ENCODE measurements at regions not wholly inside any gene's neighbourhood (a gene's known extent, or its start where the extent isn't known, plus 50 kb on each side); places are given as distances from the start of the nearest gene placed in this dataset.

DNA sequence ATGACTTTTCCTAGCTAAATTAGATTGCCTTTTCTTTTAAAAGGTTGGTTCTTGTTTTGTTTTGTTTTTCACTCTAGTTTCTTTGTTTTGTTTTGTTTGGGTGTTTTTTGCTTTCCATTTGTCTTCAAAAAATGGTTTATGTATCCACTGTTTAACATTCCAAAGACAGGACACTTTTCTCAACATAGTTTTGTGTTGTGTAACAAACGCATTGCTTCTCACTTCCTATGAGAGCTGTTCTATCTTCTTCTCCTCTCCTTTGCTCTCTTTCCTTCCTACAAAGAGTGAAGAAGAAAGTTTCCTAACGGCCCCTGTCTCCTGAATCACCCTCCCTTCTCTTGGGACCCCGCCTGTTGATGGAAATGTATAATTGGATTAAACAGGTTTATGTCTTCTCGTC is 539.7 kb downstream of the ACTL7B start:
- in situ Hi-C loops (cut with MboI; ENCODE audit: low sequenced_read_pairs) = no loop called here

DNA sequence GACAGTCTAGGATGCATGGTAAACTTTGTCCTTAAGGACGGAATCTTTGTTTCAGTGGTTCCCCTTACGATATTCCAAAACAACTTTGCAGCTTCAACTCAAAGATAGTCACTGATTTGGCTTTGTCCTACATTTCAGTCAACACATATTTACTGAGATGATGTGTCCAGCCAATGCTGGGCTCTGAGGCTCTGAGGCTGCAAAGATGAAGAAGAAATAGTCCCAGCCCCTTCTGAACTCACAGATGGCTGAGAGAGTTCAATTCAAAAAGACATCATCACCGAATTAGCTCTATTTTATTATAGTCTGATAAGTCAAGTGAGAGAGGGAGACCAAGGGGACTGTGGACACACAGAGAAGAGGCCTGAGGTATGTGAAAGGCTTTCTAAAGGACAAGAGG is 544.0 kb downstream of the ACTL7B start:
- in situ Hi-C loops (cut with MboI; ENCODE audit: low sequenced_read_pairs) = no loop called here

DNA sequence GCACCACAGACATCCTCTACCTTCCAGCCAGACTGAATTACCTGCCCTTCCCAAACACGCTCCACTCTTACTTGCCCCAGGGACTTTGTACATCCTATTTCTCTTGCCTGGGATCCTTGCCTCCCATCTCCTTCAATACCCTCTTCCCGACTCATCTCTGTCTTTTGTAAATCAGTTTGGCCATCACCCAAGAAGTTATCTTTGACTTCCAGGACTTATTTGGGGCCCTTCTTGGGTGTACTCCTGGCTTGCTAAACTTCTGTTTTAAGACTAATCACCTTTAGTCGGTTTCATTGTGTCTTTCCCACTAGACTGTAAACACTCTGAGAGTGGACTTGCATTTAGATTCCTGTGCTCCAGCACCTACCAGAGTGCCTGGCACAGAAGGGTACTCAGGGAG is 545.6 kb downstream of the ACTL7B start:
- in situ Hi-C loops (cut with MboI; ENCODE audit: low sequenced_read_pairs) = no loop called here

DNA sequence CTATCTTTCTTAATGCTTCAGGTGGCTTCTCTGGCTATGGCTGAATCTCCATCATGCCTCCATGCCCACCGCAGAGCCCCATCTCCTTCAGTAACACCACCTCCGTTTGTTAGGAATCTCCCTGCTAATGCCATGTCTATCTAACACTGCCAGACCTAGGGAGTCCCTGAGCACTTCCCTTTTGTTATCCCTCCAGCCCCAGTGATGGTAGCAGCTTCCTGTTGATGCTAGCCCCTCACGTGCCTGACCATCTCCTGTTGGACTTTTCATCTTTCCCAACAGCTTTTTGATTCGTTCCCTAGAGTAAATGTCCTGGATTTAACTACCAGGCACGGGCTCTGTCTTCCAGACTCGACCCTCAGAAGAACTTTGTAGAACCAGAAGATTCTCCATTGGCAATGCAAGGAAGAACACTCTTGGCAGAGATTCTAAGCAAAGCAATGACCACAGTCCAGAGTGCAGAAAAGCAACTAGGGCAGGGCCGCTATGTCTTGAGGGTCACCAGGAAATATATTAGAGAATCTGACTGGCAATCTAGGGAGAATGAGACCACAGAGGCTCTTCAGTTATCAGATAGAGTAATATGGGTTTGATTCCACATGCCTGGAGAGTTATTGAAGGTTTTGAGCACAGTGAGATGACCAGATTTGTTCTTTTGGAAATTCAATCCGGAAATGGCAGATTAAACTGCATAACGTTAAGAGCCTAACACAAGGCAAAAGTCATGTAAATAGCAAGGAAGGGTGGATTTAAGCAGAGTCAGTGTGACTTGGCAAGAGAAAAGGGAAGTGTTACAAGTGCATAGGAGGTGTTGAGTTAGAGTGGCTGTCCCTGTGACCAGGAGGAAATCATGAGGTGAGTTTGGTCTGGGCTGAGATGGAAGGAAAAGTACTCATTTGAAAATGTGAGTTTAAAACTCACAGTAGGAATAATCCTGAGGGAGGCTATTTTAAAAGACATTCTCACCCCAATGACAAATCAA is 555.2 kb downstream of the ACTL7B start:
- in situ Hi-C loops (cut with MboI; ENCODE audit: low sequenced_read_pairs) = no loop called here

DNA sequence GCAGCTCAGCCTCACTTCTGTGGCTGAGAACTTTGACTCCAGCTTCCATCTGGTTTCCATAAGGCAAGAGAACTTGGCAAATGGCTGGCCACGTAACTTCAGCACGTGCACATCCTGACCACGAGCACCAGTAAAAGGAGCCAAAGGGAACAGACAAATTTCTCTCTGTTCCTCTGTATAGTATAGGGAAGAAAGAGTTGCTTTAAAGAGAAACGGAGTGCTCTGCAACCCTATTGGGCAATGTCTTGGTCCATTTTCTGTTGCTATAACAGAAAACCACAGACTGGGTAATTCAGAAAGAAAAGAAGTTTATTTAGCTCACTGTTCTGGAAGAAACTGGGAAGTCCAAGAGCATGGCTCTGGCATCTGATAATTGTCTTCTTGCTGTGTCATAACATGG is 558.7 kb downstream of the ACTL7B start:
- in situ Hi-C loops (cut with MboI; ENCODE audit: low sequenced_read_pairs) = no loop called here

DNA sequence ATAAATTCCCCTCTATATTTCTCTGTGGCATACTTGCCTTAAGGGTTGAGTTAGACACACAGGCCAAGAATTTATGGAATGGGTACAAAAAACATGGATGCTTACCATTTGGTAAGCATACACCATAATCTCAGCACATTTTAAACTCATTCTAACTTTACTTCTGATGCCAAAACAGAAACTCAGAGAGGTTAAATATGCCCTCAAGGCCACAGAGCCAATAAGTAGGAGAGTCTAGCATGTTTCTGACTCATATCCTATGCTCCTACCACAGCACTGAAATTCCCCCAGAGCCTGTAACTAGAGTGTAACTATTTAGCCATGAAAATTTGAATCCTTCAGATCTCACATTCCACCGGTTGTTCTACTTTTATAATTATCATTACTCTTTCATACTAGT is 559.7 kb downstream of the ACTL7B start:
- in situ Hi-C loops (cut with MboI; ENCODE audit: low sequenced_read_pairs) = no loop called here

DNA sequence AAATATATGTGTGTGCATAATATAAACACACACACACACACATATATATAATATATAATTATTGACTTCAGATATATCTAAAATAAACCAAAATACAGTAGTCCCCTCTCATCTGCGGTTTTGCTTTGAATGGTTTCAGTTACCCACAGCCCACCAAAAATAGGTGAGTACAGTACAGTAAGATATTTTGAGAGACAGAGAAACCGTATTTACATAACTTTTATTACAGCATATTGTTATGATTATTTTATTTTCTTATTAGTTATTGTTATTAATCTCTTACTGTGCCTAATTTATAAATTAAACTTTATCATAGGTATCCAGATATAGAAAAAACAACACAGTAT is 564.2 kb downstream of the ACTL7B start:
- in situ Hi-C loops (cut with MboI; ENCODE audit: low sequenced_read_pairs) = no loop called here

DNA sequence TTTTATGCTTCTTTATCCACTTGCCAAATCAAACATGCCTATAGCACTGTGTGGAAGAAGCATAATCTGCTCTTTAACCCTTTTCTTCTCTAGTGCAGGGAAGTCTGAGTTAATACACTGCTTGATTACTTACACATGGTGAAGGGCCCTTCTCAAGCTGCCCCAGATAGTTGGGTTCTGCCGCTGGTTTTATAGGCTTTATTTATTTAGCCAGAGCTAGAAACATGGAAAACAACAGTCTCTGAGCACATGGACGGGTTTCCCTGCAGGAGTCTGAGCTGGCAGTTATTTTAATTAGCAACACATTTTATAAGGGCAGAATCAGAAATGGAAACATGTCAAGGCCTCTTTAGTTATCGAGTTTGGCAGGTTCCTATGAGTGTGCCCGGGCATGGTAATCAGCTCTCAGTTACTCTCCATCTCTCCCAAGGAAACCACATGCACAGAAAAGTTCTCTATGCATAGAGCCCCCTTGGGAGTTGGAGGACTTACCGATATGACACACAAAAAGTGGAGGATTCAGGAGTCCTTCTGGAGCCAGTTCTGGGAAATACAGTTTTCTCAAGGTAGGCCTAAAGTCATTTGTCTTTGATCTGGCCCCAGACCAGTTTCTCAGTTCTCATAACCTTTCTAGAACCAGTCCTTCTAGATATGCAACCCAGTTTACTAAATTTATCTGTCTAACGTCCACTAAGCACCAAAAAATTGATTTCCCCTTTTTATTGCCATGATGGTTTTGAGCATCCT is 564.8 kb downstream of the ACTL7B start:
- in situ Hi-C loops (cut with MboI; ENCODE audit: low sequenced_read_pairs) = no loop called here

DNA sequence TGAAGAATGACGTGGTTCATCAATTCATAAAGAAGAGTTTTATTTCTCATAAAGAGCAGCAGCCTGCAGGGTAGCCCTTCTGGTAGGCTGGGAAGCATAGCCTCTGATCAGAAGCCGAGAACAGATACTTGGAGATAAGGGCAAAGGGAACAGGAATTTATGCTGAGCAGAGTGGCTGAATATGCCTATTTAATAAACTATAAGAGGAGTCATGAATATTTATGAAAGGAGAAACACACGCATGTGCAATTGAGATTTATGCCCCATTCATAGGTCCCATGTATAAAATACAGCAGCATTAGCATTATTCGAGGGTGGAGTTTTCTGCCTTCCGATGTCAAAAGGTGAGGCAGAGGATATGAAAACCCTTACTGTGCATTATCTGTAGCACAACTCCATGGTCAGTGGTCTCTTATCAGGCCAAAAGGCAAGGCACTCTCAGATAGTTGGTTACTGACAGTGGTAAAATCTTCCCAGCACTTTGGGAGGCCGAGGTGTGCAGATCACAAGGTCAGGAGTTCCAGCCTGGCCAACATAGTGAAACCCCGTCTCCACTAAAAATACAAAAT is 569.1 kb downstream of the ACTL7B start:
- in situ Hi-C loops (cut with MboI; ENCODE audit: low sequenced_read_pairs) = no loop called here

DNA sequence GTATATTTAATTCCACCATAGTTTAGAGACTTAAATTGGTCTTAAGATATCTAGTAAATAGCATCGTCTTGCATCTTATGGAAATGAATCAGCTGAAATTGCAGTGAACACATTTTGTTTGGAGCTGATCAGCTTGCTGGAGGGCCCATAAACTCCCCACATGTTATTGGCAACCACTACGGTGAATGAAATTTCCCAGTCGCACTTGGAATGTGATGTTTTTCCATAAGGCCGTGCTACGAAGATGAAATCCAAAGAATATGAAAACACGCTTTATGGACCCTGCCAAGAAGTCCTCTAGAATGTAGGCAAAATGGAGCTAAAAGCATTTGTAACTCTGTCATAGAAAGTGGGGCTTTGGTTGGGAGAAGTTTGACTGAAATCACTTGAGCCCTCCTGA is 572.1 kb downstream of the ACTL7B start:
- in situ Hi-C loops (cut with MboI; ENCODE audit: low sequenced_read_pairs) = no loop called here

DNA sequence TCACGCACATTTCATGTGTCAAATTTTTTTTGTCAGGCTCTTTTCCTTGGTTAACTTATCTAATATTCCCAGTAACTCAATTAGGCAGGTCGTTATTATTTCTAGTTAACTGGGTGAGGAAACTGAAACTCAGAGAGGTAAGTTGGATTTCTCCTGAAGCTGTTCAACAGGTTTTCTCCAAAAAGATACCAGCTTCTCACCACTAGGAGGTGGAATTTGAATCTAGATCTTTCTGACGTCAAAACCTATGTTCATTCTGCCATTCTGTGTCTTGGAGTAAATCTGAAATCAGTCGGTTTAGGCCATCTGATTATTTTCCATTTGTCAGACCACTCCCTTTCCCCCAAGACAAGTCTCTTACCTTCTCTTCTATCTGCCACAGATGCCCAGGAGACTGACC is 572.9 kb downstream of the ACTL7B start:
- in situ Hi-C loops (cut with MboI; ENCODE audit: low sequenced_read_pairs) = no loop called here

DNA sequence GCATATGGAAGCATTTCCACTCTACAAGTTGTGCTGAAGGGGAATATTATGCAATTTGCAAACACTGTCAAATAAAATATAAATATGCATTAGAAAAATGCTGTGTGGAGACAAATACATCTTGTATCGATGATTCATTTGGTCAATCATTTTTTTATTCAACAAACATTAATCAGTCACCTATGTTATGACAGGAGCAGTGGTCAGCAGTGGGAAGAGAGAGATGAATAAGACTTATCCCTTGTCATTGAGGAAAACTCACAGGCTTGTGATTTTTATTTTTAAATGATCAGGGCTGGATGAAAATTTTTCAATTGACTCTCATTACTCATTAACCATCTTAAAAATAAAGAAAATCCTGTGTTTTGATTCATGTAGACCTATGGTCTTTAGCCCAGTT is 574.1 kb downstream of the ACTL7B start:
- in situ Hi-C loops (cut with MboI; ENCODE audit: low sequenced_read_pairs) = no loop called here

DNA sequence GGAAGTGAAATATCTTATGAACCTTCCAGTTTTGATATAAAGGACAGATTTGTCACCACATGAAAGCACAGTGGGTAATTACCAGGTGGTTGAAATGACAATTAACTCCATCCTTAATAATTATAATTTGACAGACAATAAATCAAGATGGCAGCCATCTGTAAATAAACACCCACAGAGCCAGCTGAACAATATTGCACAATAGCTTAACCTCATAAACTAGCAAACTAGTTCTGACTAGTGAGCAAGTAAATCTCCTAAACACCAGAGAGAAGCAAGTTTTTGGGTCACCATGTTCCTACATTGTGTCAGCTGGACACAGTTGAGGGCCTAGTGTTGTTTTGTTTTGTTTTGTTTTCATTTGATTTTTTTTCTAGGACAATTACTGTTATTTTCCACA is 577.4 kb downstream of the ACTL7B start:
- in situ Hi-C loops (cut with MboI; ENCODE audit: low sequenced_read_pairs) = no loop called here

DNA sequence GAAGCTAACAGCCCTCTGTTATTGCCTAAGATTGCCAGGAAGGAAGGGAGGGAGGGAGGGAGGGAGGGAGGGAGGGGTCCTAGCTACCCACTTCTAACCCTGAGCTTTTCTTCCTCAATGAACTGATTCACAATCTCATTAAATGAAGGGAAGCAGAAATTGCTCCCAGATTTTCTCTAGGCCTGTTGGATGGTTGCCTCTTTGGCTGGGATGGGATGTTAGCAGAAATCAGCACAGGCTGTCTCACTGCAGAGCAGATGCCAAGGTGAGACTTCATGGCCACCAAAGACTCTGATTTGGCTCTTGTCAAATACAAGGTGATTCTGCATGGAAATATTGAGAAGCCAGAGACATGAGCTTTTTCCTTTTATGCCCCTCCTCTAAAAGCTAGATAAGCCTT is 578.6 kb downstream of the ACTL7B start:
- in situ Hi-C loops (cut with MboI; ENCODE audit: low sequenced_read_pairs) = no loop called here

DNA sequence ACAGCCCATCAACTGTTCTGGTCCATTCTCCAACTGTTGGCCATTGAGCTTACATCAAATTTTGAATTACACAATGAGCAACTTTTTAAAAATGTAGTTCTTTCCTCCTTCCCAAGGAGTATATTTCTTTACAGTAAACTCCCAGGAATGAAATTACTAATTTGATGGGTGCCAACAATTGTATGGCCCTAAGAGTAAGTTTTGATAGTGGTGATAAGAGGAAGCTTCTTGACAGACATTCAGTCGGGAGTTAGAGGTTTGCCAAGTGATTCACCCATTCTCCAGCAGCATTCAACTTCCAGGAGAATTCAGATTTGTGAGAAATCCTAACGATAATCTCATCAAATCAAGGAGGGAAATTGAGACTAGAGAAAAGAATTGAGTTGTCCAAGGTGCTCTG is 579.9 kb downstream of the ACTL7B start:
- in situ Hi-C loops (cut with MboI; ENCODE audit: low sequenced_read_pairs) = no loop called here

DNA sequence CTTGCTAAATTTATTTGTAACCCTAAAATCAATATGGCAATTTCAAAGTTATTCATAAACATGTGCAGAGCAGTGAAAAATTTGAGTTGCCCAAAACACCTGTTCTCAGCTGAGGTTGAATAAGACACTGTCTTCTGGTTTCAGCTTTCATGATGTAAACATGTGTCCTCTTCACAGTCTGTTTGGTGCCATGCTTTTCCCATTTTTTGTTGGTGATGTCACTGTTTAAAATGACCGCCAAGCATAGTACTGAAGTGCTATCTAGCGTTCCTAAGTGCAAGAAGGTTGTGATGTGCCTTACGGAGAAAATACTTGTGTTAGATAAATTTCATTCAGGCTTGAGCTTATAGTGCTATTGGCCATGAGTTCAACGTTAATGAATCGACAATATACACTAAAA is 580.8 kb downstream of the ACTL7B start:
- in situ Hi-C loops (cut with MboI; ENCODE audit: low sequenced_read_pairs) = loop anchor here (25.0 kb wide), 1 partner anchor 788 kb away; the partner anchor contains the start of gene KLF4

DNA sequence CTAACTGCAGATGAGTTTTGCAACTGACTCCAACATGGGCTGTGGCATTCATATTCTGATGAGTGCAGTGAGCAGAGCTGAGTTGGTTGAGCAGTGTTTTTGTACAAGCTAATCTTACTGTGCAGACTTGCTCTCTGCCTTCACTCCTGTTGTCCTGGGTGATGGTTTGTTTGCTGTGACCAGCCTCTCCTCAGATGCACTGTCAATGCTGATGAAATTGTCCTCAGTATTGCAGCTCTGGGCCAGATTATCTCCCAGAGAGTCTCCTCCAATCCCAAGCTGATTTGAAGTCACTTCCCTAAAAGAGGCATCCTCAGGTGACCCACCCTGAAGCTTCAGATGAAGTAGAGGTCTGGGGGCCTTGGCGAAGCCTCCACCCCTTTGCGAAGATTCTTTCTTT is 581.8 kb downstream of the ACTL7B start:
- in situ Hi-C loops (cut with MboI; ENCODE audit: low sequenced_read_pairs) = loop anchor here (25.0 kb wide), 1 partner anchor 787 kb away; the partner anchor contains the start of gene KLF4

DNA sequence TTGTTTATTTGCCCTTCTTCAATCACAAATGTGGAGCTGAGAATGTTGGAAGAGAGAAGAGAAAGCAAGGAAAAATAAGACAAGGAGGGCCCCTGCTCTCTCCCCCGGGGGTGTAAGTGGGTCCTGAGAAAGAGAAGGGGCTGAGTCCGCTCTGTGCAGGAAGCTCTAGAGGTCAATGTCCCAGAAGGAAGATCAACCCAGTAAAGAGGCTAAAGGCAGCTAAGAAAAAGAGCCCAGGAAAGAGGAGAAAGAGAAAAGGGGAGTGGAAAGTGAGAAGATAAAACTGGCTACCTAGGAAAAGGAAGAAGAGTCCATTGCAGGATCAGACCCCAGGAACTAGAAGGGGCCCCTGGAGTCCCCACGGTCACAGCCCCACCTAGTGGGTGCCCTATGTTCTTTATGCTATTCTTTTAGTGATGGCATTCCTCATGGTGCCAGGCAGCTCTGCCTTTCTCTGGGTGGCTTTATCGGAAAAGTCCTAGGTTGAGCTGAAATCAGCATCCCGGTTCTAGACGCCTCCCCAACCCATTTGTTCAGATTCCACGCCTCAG is 583.4 kb downstream of the ACTL7B start:
- in situ Hi-C loops (cut with MboI; ENCODE audit: low sequenced_read_pairs) = loop anchor here (25.0 kb wide), 1 partner anchor 785 kb away; the partner anchor contains the start of gene KLF4

DNA sequence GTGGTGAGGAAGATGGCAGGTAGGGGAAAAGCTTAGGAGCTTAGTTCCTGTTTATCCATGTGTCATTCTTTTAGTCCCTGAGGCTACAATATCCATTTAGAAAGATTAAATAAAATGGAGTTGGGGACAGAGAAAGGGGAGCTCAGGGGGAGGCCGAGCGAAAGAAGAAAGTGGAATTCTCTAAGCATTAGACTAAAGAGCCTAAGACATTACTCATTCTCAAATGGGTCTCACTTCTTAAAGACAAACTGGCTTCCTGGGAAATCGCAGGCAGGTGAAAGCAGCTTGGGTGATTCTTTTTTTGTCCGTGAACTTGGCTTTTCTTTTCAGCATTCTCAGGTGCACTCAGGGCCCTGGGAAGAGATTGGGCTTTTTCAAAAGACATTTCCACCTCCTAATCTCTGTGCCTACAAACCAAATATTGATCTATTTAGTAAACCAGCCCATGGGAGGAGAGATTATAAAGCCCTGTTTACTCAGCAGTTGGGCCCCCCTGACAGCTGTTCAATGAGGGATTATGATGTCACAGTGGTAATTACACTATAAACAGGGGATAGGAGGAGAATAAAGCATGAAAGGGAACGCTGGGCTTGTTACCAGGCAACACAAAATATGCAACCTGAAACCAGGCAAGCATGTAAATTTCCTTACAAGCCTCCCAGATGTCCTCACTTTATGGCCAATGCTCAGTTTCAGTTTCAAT is 584.0 kb downstream of the ACTL7B start:
- in situ Hi-C loops (cut with MboI; ENCODE audit: low sequenced_read_pairs) = loop anchor here (25.0 kb wide), 1 partner anchor 784 kb away; the partner anchor contains the start of gene KLF4

DNA sequence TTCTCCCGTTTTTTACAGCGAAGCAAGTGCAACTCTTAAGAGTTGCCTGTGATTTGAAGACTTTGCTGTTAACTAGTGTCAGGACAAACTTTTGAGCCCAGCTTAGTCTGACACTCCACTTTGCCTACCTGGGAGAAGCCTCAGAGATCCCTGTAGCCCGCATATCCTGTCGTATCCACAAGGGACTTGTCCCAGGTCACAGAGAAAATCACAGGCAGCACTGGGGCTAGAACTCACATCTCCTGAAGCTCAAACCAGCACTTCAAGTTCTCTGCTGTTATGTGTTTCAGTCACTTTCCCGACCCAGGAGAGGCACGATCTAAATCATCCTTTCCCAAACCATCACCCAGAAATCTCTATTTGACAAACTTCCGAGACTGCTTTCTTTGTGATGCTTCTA is 584.5 kb downstream of the ACTL7B start:
- in situ Hi-C loops (cut with MboI; ENCODE audit: low sequenced_read_pairs) = loop anchor here (25.0 kb wide), 1 partner anchor 784 kb away; the partner anchor contains the start of gene KLF4
